ENCODE measurements at regions not wholly inside any gene's neighbourhood (a gene's known extent, or its start where the extent isn't known, plus 50 kb on each side); places are given as distances from the start of the nearest gene placed in this dataset.
A peak's percentile ranks its signal among the peaks of the same experiment; 100 is the strongest.

DNA sequence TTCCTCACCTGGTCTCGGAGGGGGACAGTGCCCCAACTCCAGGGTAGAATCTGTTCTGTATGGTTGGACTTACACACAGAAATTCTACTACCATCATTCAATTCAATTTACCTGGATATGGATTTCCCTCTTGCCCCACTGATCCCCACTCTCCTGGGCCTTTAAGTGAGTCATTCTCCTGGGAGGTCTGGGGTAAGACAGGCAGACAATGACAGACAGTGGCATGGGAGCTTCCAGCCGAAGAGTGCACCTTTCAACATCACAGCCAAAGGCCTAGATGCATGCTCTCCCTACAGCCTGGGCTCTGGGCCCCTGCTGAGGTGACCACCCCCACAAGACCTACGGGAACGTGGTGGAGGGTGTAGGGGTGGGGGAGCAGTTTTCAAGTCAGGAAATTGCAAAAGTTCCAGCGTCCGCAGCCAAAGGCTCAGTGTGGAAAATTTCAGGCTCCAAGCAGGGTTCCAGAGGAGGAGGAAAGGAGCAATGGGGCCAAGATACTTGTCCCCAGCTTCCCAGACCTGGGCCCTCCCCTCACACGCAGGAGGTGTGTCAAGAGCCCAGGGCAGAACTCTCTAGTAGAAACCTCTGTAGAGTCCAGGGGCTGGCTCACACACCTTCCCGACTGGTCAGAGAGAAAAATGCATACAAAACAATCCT is 296.4 kb downstream of the CYP26B1 start:
- Histone ChIP-seq H3K79me2 (ENCODE audit: insufficient read depth) (no peaks in the 10 kb centered on the region), H3K9me3 (ENCODE audit: low read depth) (no peaks in the 10 kb centered on the region), H3F3A (ENCODE audit: insufficient read depth) (0 out of 2 replicates have a peak, but pooled peaks cover 12% of the 10 kb centered on the region), H4K20me1 (ENCODE audit: insufficient read depth) (no peaks in the 10 kb centered on the region), H3K4me1 (ENCODE audit: insufficient read depth) (peaks cover 22% of the 10 kb centered on the region), H3K27ac (no peak overlapping the region), H3K4me2 (ENCODE audit: unreplicated experiment) (no peak overlapping the region), H3K4me3 (no peak overlapping the region), H3K9me2 (ENCODE audit: insufficient read depth) (no peaks in the 10 kb centered on the region), H3K36me3 (ENCODE audit: low read depth) (no peaks in the 10 kb centered on the region), H3K9ac (no peak overlapping the region), H3K27me3 (replicated peaks; ENCODE audit: insufficient read depth) (no peaks in the 10 kb centered on the region), H2AFZ (no peak overlapping the region)
- DNase-seq, result peak; percentile 52
- in situ Hi-C loops (cut with MboI), result no loop called here
- TF ChIP-seq EZH2 (IDR thresholded peaks at IDR 0.05; ENCODE audit: insufficient read depth, poor library complexity, severe bottlenecking) (no peak), EZH2phosphoT487 (IDR thresholded peaks at IDR 0.05; ENCODE audit: insufficient read depth, low read depth) (no peak)
- 39 to 40% methylated on average over 8 of the region's 8 CpGs for WGBS, 2 experiments (ENCODE audit: low coverage in 1 of 2, low lambda C conversion rate in 2 of 2, missing lambda C conversion rate in 2 of 2)

DNA sequence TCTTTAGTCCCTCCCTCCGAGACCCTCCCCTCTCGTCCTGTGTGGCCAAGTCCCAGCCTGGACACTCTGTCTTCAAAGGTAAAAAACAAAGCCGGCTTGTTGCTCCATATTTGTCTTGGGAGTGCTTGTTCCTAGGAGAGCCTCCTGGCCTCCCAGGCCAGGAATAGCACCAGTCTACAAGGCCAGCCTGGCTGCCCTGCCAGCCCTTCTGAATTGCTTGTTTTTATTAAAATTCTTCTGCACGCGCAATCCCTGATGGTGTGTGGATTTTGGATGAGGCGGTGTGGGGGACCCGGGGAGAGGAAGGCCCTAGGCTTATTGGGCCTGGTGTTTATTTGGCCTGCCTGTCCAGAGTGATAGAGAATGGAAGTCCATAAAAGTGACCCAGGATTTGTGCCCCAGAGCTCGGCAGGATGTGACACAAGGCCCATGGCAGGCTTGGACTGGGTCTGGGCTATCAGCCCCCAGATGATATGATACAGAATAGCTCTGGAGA is 297.3 kb downstream of the CYP26B1 start:
- Histone ChIP-seq H3K9me3 (ENCODE audit: low read depth) (no peaks in the 10 kb centered on the region), H3K9me2 (ENCODE audit: insufficient read depth) (no peaks in the 10 kb centered on the region), H3K27ac (no peak overlapping the region), H4K20me1 (ENCODE audit: insufficient read depth) (no peaks in the 10 kb centered on the region), H3K9ac (no peak overlapping the region), H3F3A (ENCODE audit: insufficient read depth) (0 out of 2 replicates have a peak, but pooled peaks cover 12% of the 10 kb centered on the region), H3K36me3 (ENCODE audit: low read depth) (no peaks in the 10 kb centered on the region), H3K27me3 (replicated peaks; ENCODE audit: insufficient read depth) (no peaks in the 10 kb centered on the region), H3K4me3 (no peak overlapping the region), H3K4me2 (ENCODE audit: unreplicated experiment) (no peak overlapping the region), H3K79me2 (ENCODE audit: insufficient read depth) (no peaks in the 10 kb centered on the region), H2AFZ (no peak overlapping the region), H3K4me1 (ENCODE audit: insufficient read depth) (peaks cover 27% of the 10 kb centered on the region)
- in situ Hi-C loops (cut with MboI), result no loop called here
- no peak for DNase-seq
- no peak for TF ChIP-seq EZH2phosphoT487 (IDR thresholded peaks at IDR 0.05; ENCODE audit: insufficient read depth, low read depth)
- TF ChIP-seq EZH2 (IDR thresholded peaks at IDR 0.05; ENCODE audit: insufficient read depth, poor library complexity, severe bottlenecking), result no peak
- WGBS, 2 experiments (ENCODE audit: low coverage in 1 of 2, low lambda C conversion rate in 2 of 2, missing lambda C conversion rate in 2 of 2), result 55 to 62% methylated on average over 8 of the region's 8 CpGs

DNA sequence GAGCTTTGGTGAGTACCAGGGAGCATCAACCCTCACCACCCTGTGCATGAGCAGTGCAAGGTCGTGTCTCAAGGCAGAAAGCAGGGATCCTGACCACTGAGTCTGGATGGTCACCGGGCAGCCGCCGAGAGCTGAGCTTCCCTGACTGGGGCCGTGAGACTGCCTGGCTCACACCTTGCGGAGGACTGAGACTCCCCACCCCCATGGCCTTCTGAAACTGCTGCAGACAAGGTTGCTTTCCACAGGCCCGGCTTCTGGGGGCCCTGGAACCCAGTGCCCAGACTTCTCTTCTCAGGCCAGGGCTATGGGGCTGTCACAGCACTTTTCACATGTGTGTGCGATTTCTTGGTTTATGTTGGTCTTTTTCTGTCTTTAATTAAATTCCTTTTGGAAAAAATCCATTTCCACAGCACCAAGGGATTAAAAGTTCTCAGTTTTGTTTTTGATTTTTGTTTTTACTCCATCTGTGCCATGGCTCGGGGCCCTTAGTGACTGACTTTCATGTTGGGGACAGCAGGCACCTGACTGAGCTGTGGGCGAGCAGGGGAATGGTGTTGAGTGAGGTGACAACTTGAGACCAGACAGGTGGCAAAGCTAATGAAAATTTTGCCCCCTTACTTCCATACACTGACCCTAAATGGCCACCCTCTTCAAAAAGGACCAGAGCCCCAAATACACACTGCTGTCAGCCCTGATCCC is 297.9 kb downstream of the CYP26B1 start:
- no peak overlapping the region for H2AFZ ChIP-seq
- no peak overlapping the region for H3K9ac ChIP-seq
- WGBS, 2 experiments (ENCODE audit: low coverage in 1 of 2, low lambda C conversion rate in 2 of 2, missing lambda C conversion rate in 2 of 2), result 77 to 80% methylated on average over 10 of the region's 10 CpGs
- no peak overlapping the region for H3K4me2 ChIP-seq (ENCODE audit: unreplicated experiment)
- H3F3A ChIP-seq (ENCODE audit: insufficient read depth), result 0 out of 2 replicates have a peak, but pooled peaks cover 12% of the 10 kb centered on the region
- H3K27me3 ChIP-seq (replicated peaks; ENCODE audit: insufficient read depth), result no peaks in the 10 kb centered on the region
- H3K9me3 ChIP-seq (ENCODE audit: low read depth), result no peaks in the 10 kb centered on the region
- H3K36me3 ChIP-seq (ENCODE audit: low read depth), result no peaks in the 10 kb centered on the region
- H3K79me2 ChIP-seq (ENCODE audit: insufficient read depth), result no peaks in the 10 kb centered on the region
- DNase-seq, result no peak
- no peak overlapping the region for H3K4me3 ChIP-seq
- peaks cover 27% of the 10 kb centered on the region for H3K4me1 ChIP-seq (ENCODE audit: insufficient read depth)
- no peaks in the 10 kb centered on the region for H4K20me1 ChIP-seq (ENCODE audit: insufficient read depth)
- no peaks in the 10 kb centered on the region for H3K9me2 ChIP-seq (ENCODE audit: insufficient read depth)
- in situ Hi-C loops (cut with MboI), result no loop called here
- no peak overlapping the region for H3K27ac ChIP-seq
- TF ChIP-seq EZH2phosphoT487 (IDR thresholded peaks at IDR 0.05; ENCODE audit: insufficient read depth, low read depth) (no peak), EZH2 (IDR thresholded peaks at IDR 0.05; ENCODE audit: insufficient read depth, poor library complexity, severe bottlenecking) (no peak)

DNA sequence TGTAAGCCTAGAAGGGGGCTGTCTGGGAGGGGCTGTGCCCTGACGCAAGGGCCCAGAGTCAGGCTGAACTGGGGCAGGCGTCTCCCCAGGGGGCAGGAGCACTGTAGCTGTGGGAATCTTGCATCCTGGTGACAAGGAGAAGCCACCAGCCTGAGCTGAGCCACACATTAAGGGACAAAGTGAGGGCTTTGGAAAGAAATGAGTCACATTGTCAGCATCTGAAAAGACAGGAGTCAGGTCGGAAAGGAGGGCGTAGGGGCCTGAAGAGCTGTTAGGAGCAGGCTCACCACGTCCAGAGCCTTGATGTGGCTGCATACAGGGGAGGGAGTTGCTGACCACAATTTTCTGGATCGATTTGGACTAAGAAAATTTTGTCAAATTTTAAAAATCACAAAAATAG is 298.6 kb downstream of the CYP26B1 start:
- H3K4me3 ChIP-seq, result no peak overlapping the region
- no peaks in the 10 kb centered on the region for H4K20me1 ChIP-seq (ENCODE audit: insufficient read depth)
- no peak overlapping the region for H3K4me2 ChIP-seq (ENCODE audit: unreplicated experiment)
- 0 out of 2 replicates have a peak, but pooled peaks cover 12% of the 10 kb centered on the region for H3F3A ChIP-seq (ENCODE audit: insufficient read depth)
- WGBS, 2 experiments (ENCODE audit: low coverage in 1 of 2, low lambda C conversion rate in 2 of 2, missing lambda C conversion rate in 2 of 2), result 63 to 64% methylated on average over 6 of the region's 6 CpGs
- H3K4me1 ChIP-seq (ENCODE audit: insufficient read depth), result peaks cover 29% of the 10 kb centered on the region
- H3K79me2 ChIP-seq (ENCODE audit: insufficient read depth), result no peaks in the 10 kb centered on the region
- H3K9me2 ChIP-seq (ENCODE audit: insufficient read depth), result no peaks in the 10 kb centered on the region
- no peak overlapping the region for H3K27ac ChIP-seq
- H3K9me3 ChIP-seq (ENCODE audit: low read depth), result no peaks in the 10 kb centered on the region
- TF ChIP-seq EZH2 (IDR thresholded peaks at IDR 0.05; ENCODE audit: insufficient read depth, poor library complexity, severe bottlenecking) (no peak), EZH2phosphoT487 (IDR thresholded peaks at IDR 0.05; ENCODE audit: insufficient read depth, low read depth) (no peak)
- H3K36me3 ChIP-seq (ENCODE audit: low read depth), result no peaks in the 10 kb centered on the region
- H3K27me3 ChIP-seq (replicated peaks; ENCODE audit: insufficient read depth), result no peaks in the 10 kb centered on the region
- in situ Hi-C loops (cut with MboI), result no loop called here
- no peak for DNase-seq
- no peak overlapping the region for H3K9ac ChIP-seq
- H2AFZ ChIP-seq, result no peak overlapping the region

Data from GM23248 (cell line).